ENCODE measurements at regions not wholly inside any gene's neighbourhood (a gene's known extent, or its start where the extent isn't known, plus 50 kb on each side); places are given as distances from the start of the nearest gene placed in this dataset.
"Not testable (repeated sequence)": the region's sequence is repeated elsewhere in the genome, so short reads cannot be mapped to it uniquely, and the experiment has no call there.

GRCh38 chr6:119540417-119540816 lies 190.9 kb upstream of the MAN1A1 start:
- no peak for DNase-seq (ENCODE audit: low read depth)

DNA sequence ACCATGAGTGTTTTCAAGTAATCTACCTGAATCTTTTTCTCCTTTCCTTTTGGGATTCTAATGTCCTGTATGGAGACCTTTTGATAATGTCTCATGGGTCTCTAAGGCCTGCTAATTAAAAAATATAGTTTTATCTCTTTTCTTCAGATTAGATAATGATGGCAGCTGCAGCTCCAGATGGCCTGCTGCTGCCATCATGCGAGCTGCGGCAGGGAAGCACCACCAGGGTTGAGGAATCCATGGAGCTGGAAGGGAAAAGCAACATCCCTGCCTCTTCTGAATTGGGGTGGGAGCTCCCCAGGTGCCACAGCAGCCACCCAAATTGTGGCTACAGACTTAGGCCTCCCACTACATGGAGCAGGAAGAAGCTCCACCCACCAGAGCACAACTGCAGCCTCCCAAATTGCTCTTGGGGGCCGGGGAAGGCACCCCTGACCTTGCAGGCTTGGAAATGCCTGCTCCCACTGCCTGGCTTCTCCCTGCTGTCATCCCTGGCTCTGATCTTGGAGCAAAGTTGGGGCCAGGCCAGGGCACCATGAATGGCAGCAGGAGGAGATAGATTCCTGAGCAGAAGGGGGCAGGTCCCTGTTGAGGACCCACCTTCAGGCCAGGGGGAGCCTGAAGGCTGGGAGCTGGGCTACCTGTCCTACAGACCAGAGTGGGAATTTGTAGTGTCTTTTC lies 189.6 kb upstream of the MAN1A1 start:
- DNase-seq (ENCODE audit: low read depth) = no peak

DNA sequence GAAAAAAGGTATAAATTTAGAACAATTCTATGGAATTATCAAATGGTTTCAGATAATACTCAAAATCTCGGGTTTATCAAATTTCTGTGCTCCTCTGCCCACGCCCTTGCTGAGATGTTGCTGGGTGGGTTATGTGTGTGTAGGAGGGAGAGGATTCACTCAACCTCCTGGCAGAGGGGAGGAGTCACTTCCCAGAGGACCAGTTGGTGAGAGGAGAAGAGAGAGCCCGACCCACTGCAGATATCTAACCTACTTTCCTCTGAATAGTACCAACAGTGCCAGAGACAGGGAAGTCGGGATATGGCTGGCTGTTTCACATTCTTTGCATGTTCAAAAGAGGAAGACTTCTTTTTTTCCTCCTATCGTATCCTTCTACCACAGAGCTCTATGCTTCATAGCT lies 187.1 kb upstream of the MAN1A1 start:
- no peak for DNase-seq (ENCODE audit: low read depth)

GRCh38 chr6:119535332-119535731 lies 185.8 kb upstream of the MAN1A1 start:
- no peak for DNase-seq (ENCODE audit: low read depth)

DNA sequence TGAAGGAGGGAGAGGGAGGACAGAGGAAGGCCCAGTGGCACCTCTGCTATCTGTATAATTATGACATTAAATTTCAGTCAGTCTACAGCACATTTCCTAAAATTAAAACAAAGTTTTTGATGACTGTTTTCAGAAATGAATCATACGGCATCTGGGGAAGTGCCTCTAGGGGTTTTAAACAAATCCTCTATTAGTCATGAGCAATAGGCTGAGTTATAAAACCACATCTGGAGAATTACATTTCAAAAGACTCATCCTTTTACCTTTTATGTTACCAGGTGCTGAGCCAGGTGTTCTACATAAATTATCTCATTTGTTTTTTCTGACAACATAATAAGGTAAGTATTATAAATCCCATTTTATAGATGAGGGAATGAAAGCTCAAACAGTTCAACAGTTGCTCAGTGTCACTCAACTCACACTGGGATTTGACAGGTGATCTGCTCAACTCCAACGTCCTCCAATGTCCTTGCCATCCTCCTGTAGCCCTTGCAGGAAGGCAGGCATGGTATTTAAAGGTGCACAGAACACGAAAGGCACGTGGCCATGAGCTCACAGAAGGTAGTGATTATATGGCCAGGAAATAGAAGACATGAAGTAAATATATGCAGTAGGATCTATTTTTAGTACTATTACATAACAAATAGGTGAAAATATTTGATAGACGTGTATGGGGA lies 184.2 kb upstream of the MAN1A1 start:
- peak; percentile 88 for DNase-seq (ENCODE audit: low read depth)

DNA sequence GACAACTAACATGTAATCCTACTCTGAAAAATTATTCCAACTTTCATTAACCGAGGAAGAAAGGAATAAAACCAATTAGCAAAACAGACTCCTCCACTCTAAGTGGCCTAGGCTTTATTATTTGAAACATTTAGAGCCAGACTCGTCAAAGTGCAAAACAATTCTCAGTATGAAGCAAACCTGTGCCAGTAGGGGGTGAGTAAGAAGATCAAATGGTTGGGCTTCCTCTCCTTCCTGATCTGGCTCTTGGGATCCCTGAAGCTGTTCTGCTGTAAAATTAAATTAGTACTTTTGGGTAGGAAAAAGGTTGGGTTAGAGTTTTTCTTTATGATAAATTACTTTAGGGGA lies 177.6 kb upstream of the MAN1A1 start:
- peak; percentile 8 for DNase-seq (ENCODE audit: low read depth)

- DNase-seq (ENCODE audit: low read depth) = no peak
These were observed 177.1 kb upstream of the MAN1A1 start for GRCh38 chr6:119526561-119527230.

DNA sequence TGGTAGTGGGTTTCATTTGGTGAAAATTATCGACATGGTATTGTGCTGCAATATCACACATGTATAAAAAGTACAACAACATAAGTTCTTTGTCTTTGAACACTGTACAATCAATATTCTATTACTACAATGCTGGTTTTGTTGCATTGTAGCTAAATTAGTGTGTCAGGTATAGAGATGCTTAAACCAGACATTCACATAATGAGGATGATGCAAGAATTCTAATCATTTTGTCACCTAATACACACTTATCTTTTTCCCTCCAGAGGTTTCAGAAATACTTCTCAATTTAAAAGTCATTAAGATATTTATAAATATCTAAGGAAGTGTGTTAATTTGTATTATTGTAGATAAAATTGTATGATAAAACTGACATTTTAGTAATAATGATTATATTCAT lies 174.8 kb upstream of the MAN1A1 start:
- no peak for DNase-seq (ENCODE audit: low read depth)

- DNase-seq (ENCODE audit: low read depth) = no peak
These were observed 174.0 kb upstream of the MAN1A1 start for GRCh38 chr6:119523556-119523955.

- DNase-seq (ENCODE audit: low read depth) = no peak
These were observed 171.7 kb upstream of the MAN1A1 start for GRCh38 chr6:119521251-119521650.

GRCh38 chr6:119517428-119517827 lies 167.9 kb upstream of the MAN1A1 start:
- no peak for DNase-seq (ENCODE audit: low read depth)

DNA sequence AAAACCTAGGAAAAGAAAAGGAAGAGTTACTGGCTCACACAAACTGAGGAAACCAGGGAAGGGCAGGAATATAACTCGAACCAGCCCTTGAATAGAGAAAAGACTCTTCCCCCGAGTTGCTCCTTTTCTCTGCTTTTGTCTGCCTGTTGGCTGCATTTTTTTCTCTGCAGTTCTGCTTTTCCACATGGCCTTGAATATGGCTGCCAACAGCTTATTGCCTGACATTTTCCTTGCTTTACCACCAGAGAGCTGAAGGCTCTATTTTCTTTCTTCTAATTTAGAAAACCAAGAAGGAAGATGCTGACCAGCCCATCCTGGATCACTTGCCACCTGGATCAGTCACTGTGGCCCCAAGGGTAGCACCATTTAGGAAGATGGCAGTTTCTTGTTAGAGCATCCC lies 164.8 kb upstream of the MAN1A1 start:
- no peak for DNase-seq (ENCODE audit: low read depth)

DNA sequence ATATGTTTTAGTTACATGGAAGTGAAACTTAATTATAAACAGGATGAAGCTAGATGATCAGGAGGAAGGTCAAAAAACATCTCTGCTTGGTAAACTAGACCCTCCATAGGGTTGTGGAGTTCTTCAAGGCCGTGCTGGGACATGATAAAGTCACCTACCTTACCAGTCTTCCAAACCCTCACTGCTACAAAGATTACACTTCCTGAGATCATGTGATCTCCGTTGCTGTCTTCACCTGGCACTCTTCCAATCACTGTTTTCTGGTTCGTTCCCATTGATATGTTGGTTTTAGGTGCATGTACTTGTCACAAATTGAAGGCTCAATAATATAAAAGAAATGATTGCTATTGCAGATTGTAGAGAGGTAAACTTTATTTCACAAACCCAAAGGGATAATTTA lies 161.5 kb upstream of the MAN1A1 start:
- no peak for DNase-seq (ENCODE audit: low read depth)

- DNase-seq (ENCODE audit: low read depth) = no peak
These were observed 160.7 kb upstream of the MAN1A1 start for GRCh38 chr6:119510246-119510645.

- no peak for DNase-seq (ENCODE audit: low read depth)
These were observed 157.1 kb upstream of the MAN1A1 start for GRCh38 chr6:119506631-119507174.

DNA sequence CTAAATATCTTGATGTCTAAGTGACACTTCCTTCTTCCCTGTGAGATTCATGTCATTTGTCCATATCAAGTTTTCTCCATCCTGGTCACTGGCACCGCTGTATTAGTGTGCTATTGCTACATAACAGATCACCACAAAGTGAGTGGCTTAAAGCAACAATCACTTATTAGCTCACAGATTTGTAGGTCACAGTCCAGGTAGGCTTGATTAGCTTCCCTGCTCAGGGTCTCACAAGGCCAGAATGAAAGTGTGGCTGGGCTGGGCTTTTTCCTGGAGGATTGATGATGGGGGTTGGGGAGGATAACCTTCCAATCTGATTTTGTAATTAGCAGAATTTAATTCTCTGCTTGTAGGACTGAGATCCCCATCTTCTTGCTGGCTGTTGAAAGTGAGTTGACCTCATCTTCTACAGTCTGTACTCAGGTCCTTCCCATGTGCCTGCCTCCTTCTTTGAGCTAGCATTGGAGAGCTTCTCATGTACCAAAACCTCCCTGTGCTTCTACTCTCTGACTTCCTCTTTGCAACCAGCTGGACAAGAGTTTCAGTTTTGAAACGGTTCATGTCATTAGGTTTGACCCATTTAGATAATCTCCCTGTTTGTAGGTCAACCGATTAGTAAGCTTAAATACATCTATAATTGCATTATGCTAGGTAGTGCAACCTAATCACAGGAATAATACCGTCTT lies 152.4 kb upstream of the MAN1A1 start:
- DNase-seq (ENCODE audit: low read depth) = no peak

- DNase-seq (ENCODE audit: low read depth) = no peak
These were observed 150.2 kb upstream of the MAN1A1 start for GRCh38 chr6:119499797-119500196.

GRCh38 chr6:119497988-119498727 lies 148.6 kb upstream of the MAN1A1 start:
- no peak for DNase-seq (ENCODE audit: low read depth)

DNA sequence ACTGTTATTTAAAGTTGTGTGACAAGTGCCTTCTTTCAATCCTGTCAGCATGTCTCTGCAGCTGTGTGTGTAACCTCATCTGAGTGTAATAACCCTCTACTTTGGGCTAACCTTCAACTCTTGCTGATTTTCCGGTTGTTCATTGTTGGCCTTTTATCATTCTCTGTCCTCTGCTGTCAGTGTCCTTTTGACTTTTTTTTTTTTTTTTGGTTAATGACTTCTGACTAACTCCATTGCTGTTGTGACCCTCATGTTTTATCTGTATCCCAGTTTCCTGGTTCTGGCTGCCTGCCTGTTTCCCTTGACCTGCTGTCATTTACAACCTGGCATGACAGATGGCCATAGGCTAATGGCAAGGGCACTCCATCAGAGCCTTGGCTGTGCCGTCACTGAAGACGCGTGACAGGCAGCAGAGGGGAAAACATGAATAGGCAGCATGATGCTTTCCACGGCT lies 145.7 kb upstream of the MAN1A1 start:
- DNase-seq (ENCODE audit: low read depth) = no peak

GRCh38 chr6:119493980-119494379 lies 144.4 kb upstream of the MAN1A1 start:
- no peak for DNase-seq (ENCODE audit: low read depth)

- not testable (repeated sequence) for DNase-seq (ENCODE audit: low read depth)
These were observed 141.6 kb upstream of the MAN1A1 start for GRCh38 chr6:119491112-119491511.

GRCh38 chr6:119490050-119490449 lies 140.5 kb upstream of the MAN1A1 start:
- DNase-seq (ENCODE audit: low read depth) = not testable (repeated sequence)
